PFSK-1 (cell line): ENCODE measurements at regions not wholly inside any gene's neighbourhood (a gene's known extent, or its start where the extent isn't known, plus 50 kb on each side); places are given as distances from the start of the nearest gene placed in this dataset.

Experiments used
- POLR2AphosphoS5 ChIP-seq: IDR thresholded peaks from 2 replicates; pipeline ENCODE4 v1.6.1; 2012; ENCODE audit warnings: low read depth, mild to moderate bottlenecking, control low read depth, low read length, moderate library complexity
- TF ChIP-seq, protein P1 (sequence below), 2 experiments: IDR thresholded peaks; 2 replicates each; pipeline versions ENCODE4 v1.6.1 to v1.8.0; 2011 to 2012; ENCODE audit warnings: low read depth in 2 of 2, low read length in 2 of 2, control low read depth in 1 of 2, inconsistent platforms in 1 of 2, mild to moderate bottlenecking in 1 of 2, moderate library complexity in 1 of 2; ENCODE audit not compliant: insufficient read depth in 1 of 2

- no peak for TF ChIP-seq POLR2AphosphoS5
- TF ChIP-seq, protein P1, sequence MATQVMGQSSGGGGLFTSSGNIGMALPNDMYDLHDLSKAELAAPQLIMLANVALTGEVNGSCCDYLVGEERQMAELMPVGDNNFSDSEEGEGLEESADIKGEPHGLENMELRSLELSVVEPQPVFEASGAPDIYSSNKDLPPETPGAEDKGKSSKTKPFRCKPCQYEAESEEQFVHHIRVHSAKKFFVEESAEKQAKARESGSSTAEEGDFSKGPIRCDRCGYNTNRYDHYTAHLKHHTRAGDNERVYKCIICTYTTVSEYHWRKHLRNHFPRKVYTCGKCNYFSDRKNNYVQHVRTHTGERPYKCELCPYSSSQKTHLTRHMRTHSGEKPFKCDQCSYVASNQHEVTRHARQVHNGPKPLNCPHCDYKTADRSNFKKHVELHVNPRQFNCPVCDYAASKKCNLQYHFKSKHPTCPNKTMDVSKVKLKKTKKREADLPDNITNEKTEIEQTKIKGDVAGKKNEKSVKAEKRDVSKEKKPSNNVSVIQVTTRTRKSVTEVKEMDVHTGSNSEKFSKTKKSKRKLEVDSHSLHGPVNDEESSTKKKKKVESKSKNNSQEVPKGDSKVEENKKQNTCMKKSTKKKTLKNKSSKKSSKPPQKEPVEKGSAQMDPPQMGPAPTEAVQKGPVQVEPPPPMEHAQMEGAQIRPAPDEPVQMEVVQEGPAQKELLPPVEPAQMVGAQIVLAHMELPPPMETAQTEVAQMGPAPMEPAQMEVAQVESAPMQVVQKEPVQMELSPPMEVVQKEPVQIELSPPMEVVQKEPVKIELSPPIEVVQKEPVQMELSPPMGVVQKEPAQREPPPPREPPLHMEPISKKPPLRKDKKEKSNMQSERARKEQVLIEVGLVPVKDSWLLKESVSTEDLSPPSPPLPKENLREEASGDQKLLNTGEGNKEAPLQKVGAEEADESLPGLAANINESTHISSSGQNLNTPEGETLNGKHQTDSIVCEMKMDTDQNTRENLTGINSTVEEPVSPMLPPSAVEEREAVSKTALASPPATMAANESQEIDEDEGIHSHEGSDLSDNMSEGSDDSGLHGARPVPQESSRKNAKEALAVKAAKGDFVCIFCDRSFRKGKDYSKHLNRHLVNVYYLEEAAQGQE (IDR thresholded peaks at IDR 0.05; ENCODE audit: insufficient read depth in 1 of 2, low read depth in 2 of 2, low read length in 2 of 2), result no peak
These were observed 237.5 kb downstream of the CDC5L start for GRCh38 chr6:44624936-44625573.
